ENCODE measurements at regions not wholly inside any gene's neighbourhood (a gene's known extent, or its start where the extent isn't known, plus 50 kb on each side); places are given as distances from the start of the nearest gene placed in this dataset.

GRCh38 chr14:71524320-71524982 lies 407.8 kb upstream of the RGS6 start:
- WGBS, 2 experiments (ENCODE audit: extremely low coverage in 2 of 2, insufficient read length in 1 of 2) = 93% methylated on average over 2 of the region's 6 CpGs; no CpG with 5 or more reads in 1 of the 2 experiments
- Histone ChIP-seq H3K18ac (ENCODE audit: low read depth, low read length) (no peak overlapping the region), H3K36me3 (ENCODE audit: control insufficient read depth, insufficient read depth, low read length) (no peaks in the 10 kb centered on the region; the same call in 1 of the 2 replicates), H3K79me1 (ENCODE audit: low read depth in 1 of 2, low read length in 2 of 2) (peaks cover 21 to 39% of the 10 kb centered on the region in 2 experiments), H3K4me2 (ENCODE audit: low read depth, low read length) (no peak overlapping the region), H2BK15ac (ENCODE audit: low read depth, low read length) (no peak overlapping the region), H3K4me3 (ENCODE audit: insufficient read depth, low read depth, low read length) (no peak overlapping the region), H3K27me3 (ENCODE audit: control insufficient read depth, insufficient read depth, low read length) (no peaks in the 10 kb centered on the region), H3K9ac (ENCODE audit: low read depth, low read length) (no peak overlapping the region), H2AK5ac (ENCODE audit: low read depth, low read length) (no peak overlapping the region), H3K14ac (replicated peaks; ENCODE audit: low read depth, low read length) (no peak overlapping the region), H2BK120ac (ENCODE audit: low read depth, low read length) (no peak overlapping the region), H4K8ac (ENCODE audit: low read depth in 2 of 2, low read length in 2 of 2) (no peak overlapping the region), H4K20me1 (ENCODE audit: insufficient read depth, low read length) (peaks cover 5% of the 10 kb centered on the region; the same call in 1 of the 2 replicates), H3K56ac (ENCODE audit: extremely low read depth, insufficient read depth, low read length) (no peak overlapping the region), H3K9me3 (ENCODE audit: control insufficient read depth, insufficient read depth, low read length) (no peaks in the 10 kb centered on the region), H3K9me1 (ENCODE audit: insufficient read depth, low read length) (peaks cover 2% of the 10 kb centered on the region), H3K4ac (ENCODE audit: low read depth, low read length) (no peak overlapping the region), H2AFZ (replicated peaks; ENCODE audit: low read length, poor library complexity) (no peak overlapping the region), H2AK9ac (replicated peaks; ENCODE audit: low read depth, low read length, poor library complexity) (no peak overlapping the region), H2BK20ac (ENCODE audit: low read depth, low read length) (no peak overlapping the region), H2BK5ac (ENCODE audit: low read depth, low read length, poor library complexity, severe bottlenecking) (no peak overlapping the region), H3K23ac (ENCODE audit: low read depth, low read length) (no peak overlapping the region), H4K5ac (ENCODE audit: low read depth, low read length) (no peak overlapping the region), H3K27ac (ENCODE audit: insufficient read depth, low read length) (no peak overlapping the region), H4K91ac (ENCODE audit: insufficient read depth, low read depth, low read length) (no peak overlapping the region), H3K4me1 (ENCODE audit: control insufficient read depth, insufficient read depth, low read length) (peaks cover 9% of the 10 kb centered on the region)
- in situ Hi-C loops (cut with MboI; ENCODE audit: low sequenced_read_pairs) (no loop called here), intact Hi-C loops (cut with micrococcal nuclease) (no loop called here), dilution Hi-C loops (cut with HindIII; ENCODE audit: low sequenced_read_pairs, unreplicated experiment) (no loop called here)
- no peak for DNase-seq
- no peak for ATAC-seq (ENCODE audit: low read depth)
- ChIA-PET POLR2A (ENCODE audit: unreplicated experiment) (no interaction called here), CTCF (interaction anchor here (0.5 kb wide), 1 partner anchor 971 kb away, joined by 3 read pairs; no protein-coding TSS in a partner anchor)
- no TSS peak for BruUV-seq (replicated peaks)
- TF ChIP-seq NFE2L2 (IDR thresholded peaks at IDR 0.05; ENCODE audit: low read depth, low read length) = no peak
- TF ChIP-seq CHD1 (IDR thresholded peaks at IDR 0.05; ENCODE audit: low read depth, low read length) = no peak
- TF ChIP-seq RAD21 (IDR thresholded peaks at IDR 0.05; ENCODE audit: low read length) = no peak
- no peak for TF ChIP-seq MXI1 (IDR thresholded peaks at IDR 0.05; ENCODE audit: borderline replicate concordance, low read depth, low read length)
- no peak for TF ChIP-seq MAFK (IDR thresholded peaks at IDR 0.05; ENCODE audit: low read depth, low read length)
- TF ChIP-seq FOS (IDR thresholded peaks at IDR 0.05; ENCODE audit: low read depth, low read length) = no peak
- no peak for TF ChIP-seq RCOR1 (IDR thresholded peaks at IDR 0.05; ENCODE audit: insufficient replicate concordance, low read length)
- no peak for TF ChIP-seq RFX5 (IDR thresholded peaks at IDR 0.05; ENCODE audit: low read depth, low read length)
- no peak for TF ChIP-seq SMC3 (IDR thresholded peaks at IDR 0.05; ENCODE audit: low read depth, low read length)
- no peak for TF ChIP-seq MAZ (IDR thresholded peaks at IDR 0.05; ENCODE audit: borderline replicate concordance, low read depth, low read length)
- TF ChIP-seq ELK1 (IDR thresholded peaks at IDR 0.05; ENCODE audit: borderline replicate concordance, low read depth, low read length) = no peak
- no peak for TF ChIP-seq POLR2A (IDR thresholded peaks at IDR 0.05; ENCODE audit: low read depth, low read length)
- TF ChIP-seq CEBPB (IDR thresholded peaks at IDR 0.05; ENCODE audit: low read depth, low read length) = no peak
